ENCODE measurements at regions not wholly inside any gene's neighbourhood (a gene's known extent, or its start where the extent isn't known, plus 50 kb on each side); places are given as distances from the start of the nearest gene placed in this dataset.

DNA sequence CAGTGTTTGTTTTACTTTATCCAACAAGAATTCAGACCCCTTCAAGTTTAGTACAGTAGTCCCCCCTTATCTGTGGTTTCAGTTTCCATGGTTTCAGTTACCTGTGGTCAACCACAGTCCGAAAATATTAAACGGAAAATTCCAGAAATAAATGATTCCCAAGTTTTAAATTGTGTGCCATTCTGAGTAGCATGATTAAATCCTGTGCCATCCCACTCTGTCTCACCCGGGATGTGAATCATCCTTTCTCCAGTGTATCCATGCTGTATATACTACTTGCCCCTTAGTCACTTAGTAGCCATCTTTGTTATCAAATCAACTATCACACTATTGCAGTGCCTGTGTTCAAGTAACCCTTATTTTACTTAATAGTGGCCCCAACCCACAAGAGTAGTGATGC, 153.8 kb upstream of the RASA1 start:
- H2AFZ ChIP-seq (ENCODE audit: low read length) = peak overlapping the region; percentile 66
- peak; percentile 64 to 97 for DNase-seq (ENCODE audit: low read depth in 2 of 2)
- H3K4me3 ChIP-seq (replicated peaks in 1 of 4; ENCODE audit: control extremely low read depth in 1 of 4, insufficient read depth in 1 of 4, low read depth in 3 of 4, low read length in 4 of 4) = no peak overlapping the region
- H3K79me2 ChIP-seq (ENCODE audit: control insufficient read depth, insufficient read depth, low read length) = no peaks in the 10 kb centered on the region
- H3K36me3 ChIP-seq (ENCODE audit: control insufficient read depth, insufficient read depth, low read length) = no peaks in the 10 kb centered on the region
- H3K9me3 ChIP-seq (ENCODE audit: control insufficient read depth, insufficient read depth, low read depth, low read length) = no peaks in the 10 kb centered on the region
- H3K27me3 ChIP-seq (ENCODE audit: control insufficient read depth, insufficient read depth, low read length) = no peaks in the 10 kb centered on the region
- TF ChIP-seq, protein P1, sequence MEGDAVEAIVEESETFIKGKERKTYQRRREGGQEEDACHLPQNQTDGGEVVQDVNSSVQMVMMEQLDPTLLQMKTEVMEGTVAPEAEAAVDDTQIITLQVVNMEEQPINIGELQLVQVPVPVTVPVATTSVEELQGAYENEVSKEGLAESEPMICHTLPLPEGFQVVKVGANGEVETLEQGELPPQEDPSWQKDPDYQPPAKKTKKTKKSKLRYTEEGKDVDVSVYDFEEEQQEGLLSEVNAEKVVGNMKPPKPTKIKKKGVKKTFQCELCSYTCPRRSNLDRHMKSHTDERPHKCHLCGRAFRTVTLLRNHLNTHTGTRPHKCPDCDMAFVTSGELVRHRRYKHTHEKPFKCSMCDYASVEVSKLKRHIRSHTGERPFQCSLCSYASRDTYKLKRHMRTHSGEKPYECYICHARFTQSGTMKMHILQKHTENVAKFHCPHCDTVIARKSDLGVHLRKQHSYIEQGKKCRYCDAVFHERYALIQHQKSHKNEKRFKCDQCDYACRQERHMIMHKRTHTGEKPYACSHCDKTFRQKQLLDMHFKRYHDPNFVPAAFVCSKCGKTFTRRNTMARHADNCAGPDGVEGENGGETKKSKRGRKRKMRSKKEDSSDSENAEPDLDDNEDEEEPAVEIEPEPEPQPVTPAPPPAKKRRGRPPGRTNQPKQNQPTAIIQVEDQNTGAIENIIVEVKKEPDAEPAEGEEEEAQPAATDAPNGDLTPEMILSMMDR (conservative IDR thresholded peaks at IDR 0.05 in 1 of 2, IDR thresholded peaks at IDR 0.05 in 1 of 2; ENCODE audit: low read depth in 1 of 2, low read length in 2 of 2) = no peak
- TF ChIP-seq EZH2 (IDR thresholded peaks at IDR 0.05; ENCODE audit: low read length, missing control alignments) = no peak
- H3K4me1 ChIP-seq (ENCODE audit: control insufficient read depth, extremely low read depth, insufficient read depth, low read length) = no peaks in the 10 kb centered on the region
- H4K20me1 ChIP-seq (ENCODE audit: control insufficient read depth, extremely low read depth, insufficient read depth, low read length) = no peaks in the 10 kb centered on the region
- peak overlapping the region; percentile 43 for H3K27ac ChIP-seq (ENCODE audit: insufficient read depth, low read length)
- peak overlapping the region; percentile 7 for H3K4me2 ChIP-seq (ENCODE audit: extremely low read depth, insufficient read depth, low read length)
- no peak overlapping the region for H3K9ac ChIP-seq (ENCODE audit: insufficient read depth, low read length)

- no peak for DNase-seq (ENCODE audit: low read depth in 2 of 2)
- TF ChIP-seq, protein P1 (conservative IDR thresholded peaks at IDR 0.05 in 1 of 2, IDR thresholded peaks at IDR 0.05 in 1 of 2; ENCODE audit: low read depth in 1 of 2, low read length in 2 of 2) = no peak
- TF ChIP-seq EZH2 (IDR thresholded peaks at IDR 0.05; ENCODE audit: low read length, missing control alignments) = no peak
- H3K9me3 ChIP-seq (ENCODE audit: control insufficient read depth, insufficient read depth, low read depth, low read length) = no peaks in the 10 kb centered on the region
- H3K27ac ChIP-seq (ENCODE audit: insufficient read depth, low read length) = peak overlapping the region; percentile 23
- H3K36me3 ChIP-seq (ENCODE audit: control insufficient read depth, insufficient read depth, low read length) = no peaks in the 10 kb centered on the region
- no peak overlapping the region for H3K9ac ChIP-seq (ENCODE audit: insufficient read depth, low read length)
- no peaks in the 10 kb centered on the region for H3K79me2 ChIP-seq (ENCODE audit: control insufficient read depth, insufficient read depth, low read length)
- H4K20me1 ChIP-seq (ENCODE audit: control insufficient read depth, extremely low read depth, insufficient read depth, low read length) = no peaks in the 10 kb centered on the region
- H3K27me3 ChIP-seq (ENCODE audit: control insufficient read depth, insufficient read depth, low read length) = no peaks in the 10 kb centered on the region
- H3K4me1 ChIP-seq (ENCODE audit: control insufficient read depth, extremely low read depth, insufficient read depth, low read length) = peaks cover under 1% of the 10 kb centered on the region
- no peak overlapping the region for H3K4me2 ChIP-seq (ENCODE audit: extremely low read depth, insufficient read depth, low read length)
- H3K4me3 ChIP-seq (replicated peaks in 1 of 4; ENCODE audit: control extremely low read depth in 1 of 4, insufficient read depth in 1 of 4, low read depth in 3 of 4, low read length in 4 of 4) = no peak overlapping the region
- peak overlapping the region; percentile 32 for H2AFZ ChIP-seq (ENCODE audit: low read length)
Observed at GRCh38 chr5:87114631-87115030, 153.1 kb upstream of the RASA1 start.

- TF ChIP-seq, protein P1 (conservative IDR thresholded peaks at IDR 0.05 in 1 of 2, IDR thresholded peaks at IDR 0.05 in 1 of 2; ENCODE audit: low read depth in 1 of 2, low read length in 2 of 2) = no peak
- TF ChIP-seq EZH2 (IDR thresholded peaks at IDR 0.05; ENCODE audit: low read length, missing control alignments) = no peak
- Histone ChIP-seq H4K20me1 (ENCODE audit: control insufficient read depth, extremely low read depth, insufficient read depth, low read length) (no peaks in the 10 kb centered on the region), H2AFZ (ENCODE audit: low read length) (no peak overlapping the region), H3K36me3 (ENCODE audit: control insufficient read depth, insufficient read depth, low read length) (no peaks in the 10 kb centered on the region), H3K27me3 (ENCODE audit: control insufficient read depth, insufficient read depth, low read length) (no peaks in the 10 kb centered on the region), H3K79me2 (ENCODE audit: control insufficient read depth, insufficient read depth, low read length) (no peaks in the 10 kb centered on the region), H3K4me2 (ENCODE audit: extremely low read depth, insufficient read depth, low read length) (no peak overlapping the region), H3K27ac (ENCODE audit: insufficient read depth, low read length) (no peak overlapping the region), H3K9ac (ENCODE audit: insufficient read depth, low read length) (no peak overlapping the region), H3K4me1 (ENCODE audit: control insufficient read depth, extremely low read depth, insufficient read depth, low read length) (peaks cover 10% of the 10 kb centered on the region), H3K9me3 (ENCODE audit: control insufficient read depth, insufficient read depth, low read depth, low read length) (no peaks in the 10 kb centered on the region), H3K4me3 (replicated peaks in 1 of 4; ENCODE audit: control extremely low read depth in 1 of 4, insufficient read depth in 1 of 4, low read depth in 3 of 4, low read length in 4 of 4) (no peak overlapping the region)
- DNase-seq (ENCODE audit: low read depth in 2 of 2) = no peak
Observed at GRCh38 chr5:87115839-87116364, 151.8 kb upstream of the RASA1 start.
